SK-N-SH treated with all-trans-retinoic acid at 6 μM for 48 hours (cell line): ENCODE measurements at regions not wholly inside any gene's neighbourhood (a gene's known extent, or its start where the extent isn't known, plus 50 kb on each side); places are given as distances from the start of the nearest gene placed in this dataset.

ENCODE experiments used
- ATAC-seq: fragments of 200-7000 bp; cut with Tn5 transposase; 3 replicates; pipeline ENCODE4 v1.9.1; 2020; ENCODE audit warnings: mild to moderate bottlenecking, moderate library complexity
- ARNTL ChIP-seq: fragments of 450-650 bp; formaldehyde crosslinking; IDR thresholded peaks from 2 replicates; pipeline ENCODE4 v1.5.0; 2020; ENCODE audit warnings: low read depth, mild to moderate bottlenecking, moderate library complexity, borderline replicate concordance
- BACH2 ChIP-seq: fragments of 250-450 bp; sonication (Bioruptor Pico); IDR thresholded peaks from 2 replicates; pipeline ENCODE4 v1.9.0; 2021; ENCODE audit warnings: mild to moderate bottlenecking, borderline replicate concordance
- CREB5 ChIP-seq: fragments of 250-450 bp; sonication (Bioruptor Pico); IDR thresholded peaks from 2 replicates; pipeline ENCODE4 v1.5.1; 2020; ENCODE audit warnings: low read depth, mild to moderate bottlenecking, moderate library complexity
- CSDC2 ChIP-seq: fragments of 250-450 bp; sonication (Bioruptor Pico); IDR thresholded peaks from 2 replicates; pipeline ENCODE4 v1.5.0; 2020; ENCODE audit warnings: mild to moderate bottlenecking, moderate library complexity
- CSRNP3 ChIP-seq: fragments of 250-450 bp; sonication (Bioruptor Pico); IDR thresholded peaks from 2 replicates; pipeline ENCODE4 v1.5.1; 2021; ENCODE audit warnings: mild to moderate bottlenecking, moderate library complexity
- ESRRG ChIP-seq: fragments of 250-450 bp; sonication (Bioruptor Pico); IDR thresholded peaks from 2 replicates; pipeline ENCODE4 v1.6.1; 2021; ENCODE audit warnings: mild to moderate bottlenecking
- GLIS3 ChIP-seq: fragments of 250-450 bp; sonication (Bioruptor Pico); IDR thresholded peaks from 2 replicates; pipeline ENCODE4 v1.5.0; 2020; ENCODE audit warnings: mild to moderate bottlenecking, moderate library complexity
- ISL1 ChIP-seq: fragments of 250-450 bp; sonication (Bioruptor Pico); IDR thresholded peaks from 2 replicates; pipeline ENCODE4 v2.1.2; 2022; ENCODE audit warnings: mild to moderate bottlenecking, moderate library complexity
- OSR1 ChIP-seq: fragments of 250-450 bp; sonication (Bioruptor Pico); IDR thresholded peaks from 2 replicates; pipeline ENCODE4 v1.8.0; 2022; ENCODE audit warnings: moderate library complexity, mild to moderate bottlenecking, inconsistent platforms
- PPARA ChIP-seq: fragments of 250-450 bp; sonication (Bioruptor Pico); IDR thresholded peaks from 2 replicates; pipeline ENCODE4 v1.5.0; 2020; ENCODE audit warnings: mild to moderate bottlenecking, borderline replicate concordance
- RARB ChIP-seq: fragments of 250-450 bp; sonication (Bioruptor Pico); IDR thresholded peaks from 2 replicates; pipeline ENCODE4 v1.8.0; 2021; ENCODE audit warnings: mild to moderate bottlenecking, moderate library complexity
- SNAI2 ChIP-seq: fragments of 250-450 bp; sonication (Bioruptor Pico); IDR thresholded peaks from 2 replicates; pipeline ENCODE4 v1.5.0; 2020; ENCODE audit warnings: mild to moderate bottlenecking, moderate library complexity
- TOX ChIP-seq: fragments of 250-450 bp; sonication (Bioruptor Pico); IDR thresholded peaks from 2 replicates; pipeline ENCODE4 v1.8.0; 2021; ENCODE audit warnings: mild to moderate bottlenecking, moderate library complexity, borderline replicate concordance
- ZFP3 ChIP-seq: fragments of 250-450 bp; sonication (Bioruptor Pico); IDR thresholded peaks from 2 replicates; pipeline ENCODE4 v1.5.0; 2020; ENCODE audit warnings: mild to moderate bottlenecking, moderate library complexity
- ZFP30 ChIP-seq: fragments of 450-650 bp; formaldehyde crosslinking; IDR thresholded peaks from 2 replicates; pipeline ENCODE4 v1.5.0; 2022; ENCODE audit warnings: mild to moderate bottlenecking, moderate library complexity
- ZNF565 ChIP-seq: fragments of 450-650 bp; formaldehyde crosslinking; conservative IDR thresholded peaks from 2 replicates; pipeline ENCODE4 v1.5.0; 2020; ENCODE audit warnings: low read depth, mild to moderate bottlenecking, moderate library complexity
- ZNF70 ChIP-seq: fragments of 450-650 bp; formaldehyde crosslinking; IDR thresholded peaks from 2 replicates; pipeline ENCODE4 v1.5.0; 2020; ENCODE audit warnings: mild to moderate bottlenecking, moderate library complexity
- ZNF8 ChIP-seq: fragments of 450-650 bp; formaldehyde crosslinking; IDR thresholded peaks from 2 replicates; pipeline ENCODE4 v1.5.0; 2020; ENCODE audit warnings: mild to moderate bottlenecking, moderate library complexity
- TF ChIP-seq, protein P1 (sequence below): fragments of 250-450 bp; sonication (Bioruptor Pico); IDR thresholded peaks from 2 replicates; pipeline ENCODE4 v1.5.0; 2020; ENCODE audit warnings: mild to moderate bottlenecking, moderate library complexity
- TF ChIP-seq, protein P2 (sequence below): fragments of 250-450 bp; sonication (Bioruptor Pico); IDR thresholded peaks from 2 replicates; pipeline ENCODE4 v1.8.0; 2020; ENCODE audit warnings: mild to moderate bottlenecking, moderate library complexity, borderline replicate concordance

DNA sequence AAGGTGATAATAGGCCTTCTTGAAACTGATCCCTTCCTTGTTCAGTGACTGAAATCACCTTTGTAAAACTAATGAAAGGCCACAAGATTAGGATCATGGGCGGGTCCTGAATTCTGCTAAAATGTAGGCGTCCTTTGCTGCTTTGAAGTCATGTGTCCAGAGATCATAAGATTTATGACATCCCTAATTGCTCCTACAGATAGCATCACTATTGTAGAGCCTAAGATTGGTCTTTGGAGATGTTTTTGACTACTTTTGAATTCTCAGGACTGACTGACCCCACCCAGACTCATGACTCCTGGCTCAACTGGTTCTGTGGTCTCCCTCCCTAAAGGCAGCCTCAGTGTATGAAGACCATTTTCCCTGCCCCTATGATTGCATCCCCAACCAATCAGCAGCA lies 322.6 kb upstream of the SEMA3D start (continued):
- TF ChIP-seq CREB5 (CRISPR knock-in tag) = no peak
- TF ChIP-seq, protein P1, sequence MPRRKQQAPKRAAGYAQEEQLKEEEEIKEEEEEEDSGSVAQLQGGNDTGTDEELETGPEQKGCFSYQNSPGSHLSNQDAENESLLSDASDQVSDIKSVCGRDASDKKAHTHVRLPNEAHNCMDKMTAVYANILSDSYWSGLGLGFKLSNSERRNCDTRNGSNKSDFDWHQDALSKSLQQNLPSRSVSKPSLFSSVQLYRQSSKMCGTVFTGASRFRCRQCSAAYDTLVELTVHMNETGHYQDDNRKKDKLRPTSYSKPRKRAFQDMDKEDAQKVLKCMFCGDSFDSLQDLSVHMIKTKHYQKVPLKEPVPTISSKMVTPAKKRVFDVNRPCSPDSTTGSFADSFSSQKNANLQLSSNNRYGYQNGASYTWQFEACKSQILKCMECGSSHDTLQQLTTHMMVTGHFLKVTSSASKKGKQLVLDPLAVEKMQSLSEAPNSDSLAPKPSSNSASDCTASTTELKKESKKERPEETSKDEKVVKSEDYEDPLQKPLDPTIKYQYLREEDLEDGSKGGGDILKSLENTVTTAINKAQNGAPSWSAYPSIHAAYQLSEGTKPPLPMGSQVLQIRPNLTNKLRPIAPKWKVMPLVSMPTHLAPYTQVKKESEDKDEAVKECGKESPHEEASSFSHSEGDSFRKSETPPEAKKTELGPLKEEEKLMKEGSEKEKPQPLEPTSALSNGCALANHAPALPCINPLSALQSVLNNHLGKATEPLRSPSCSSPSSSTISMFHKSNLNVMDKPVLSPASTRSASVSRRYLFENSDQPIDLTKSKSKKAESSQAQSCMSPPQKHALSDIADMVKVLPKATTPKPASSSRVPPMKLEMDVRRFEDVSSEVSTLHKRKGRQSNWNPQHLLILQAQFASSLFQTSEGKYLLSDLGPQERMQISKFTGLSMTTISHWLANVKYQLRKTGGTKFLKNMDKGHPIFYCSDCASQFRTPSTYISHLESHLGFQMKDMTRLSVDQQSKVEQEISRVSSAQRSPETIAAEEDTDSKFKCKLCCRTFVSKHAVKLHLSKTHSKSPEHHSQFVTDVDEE (CRISPR knock-in tag) = no peak
- TF ChIP-seq ZFP30 (CRISPR knock-in tag) = no peak
- no peak for TF ChIP-seq ZNF70 (CRISPR knock-in tag)

- ATAC-seq = peak; percentile 75
- TF ChIP-seq ISL1 (CRISPR knock-in tag) (peak; percentile 51), ZNF8 (CRISPR knock-in tag) (no peak)
These were observed 322.0 kb upstream of the SEMA3D start for GRCh38 chr7:85508642-85509410.

DNA sequence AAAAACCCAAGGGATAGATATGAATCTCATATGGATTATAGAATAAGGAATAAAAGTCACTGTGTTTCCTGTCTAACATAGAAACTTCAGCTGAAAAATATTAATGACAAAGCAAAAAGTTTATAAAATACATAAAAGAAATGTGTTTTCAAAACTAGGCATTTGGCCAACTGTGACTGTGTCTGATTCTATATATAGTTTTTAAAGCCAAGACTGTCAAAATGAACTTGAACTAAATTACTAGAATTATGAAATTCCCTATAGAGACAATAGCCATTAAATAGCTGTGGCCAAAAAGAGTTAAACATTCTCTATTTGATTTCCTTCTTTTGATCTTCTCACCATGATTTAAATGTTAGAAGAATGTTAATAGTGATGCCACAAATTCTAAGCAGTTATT lies 311.2 kb upstream of the SEMA3D start:
- no peak; the same call in 2 of the 3 replicates for ATAC-seq
- TF ChIP-seq ISL1 (CRISPR knock-in tag) (no peak), TOX (CRISPR knock-in tag) (no peak), BACH2 (CRISPR knock-in tag) (no peak), ZFP3 (no peak), ZNF565 (CRISPR knock-in tag) (no peak), RARB (CRISPR knock-in tag) (no peak)
- TF ChIP-seq, protein P2, sequence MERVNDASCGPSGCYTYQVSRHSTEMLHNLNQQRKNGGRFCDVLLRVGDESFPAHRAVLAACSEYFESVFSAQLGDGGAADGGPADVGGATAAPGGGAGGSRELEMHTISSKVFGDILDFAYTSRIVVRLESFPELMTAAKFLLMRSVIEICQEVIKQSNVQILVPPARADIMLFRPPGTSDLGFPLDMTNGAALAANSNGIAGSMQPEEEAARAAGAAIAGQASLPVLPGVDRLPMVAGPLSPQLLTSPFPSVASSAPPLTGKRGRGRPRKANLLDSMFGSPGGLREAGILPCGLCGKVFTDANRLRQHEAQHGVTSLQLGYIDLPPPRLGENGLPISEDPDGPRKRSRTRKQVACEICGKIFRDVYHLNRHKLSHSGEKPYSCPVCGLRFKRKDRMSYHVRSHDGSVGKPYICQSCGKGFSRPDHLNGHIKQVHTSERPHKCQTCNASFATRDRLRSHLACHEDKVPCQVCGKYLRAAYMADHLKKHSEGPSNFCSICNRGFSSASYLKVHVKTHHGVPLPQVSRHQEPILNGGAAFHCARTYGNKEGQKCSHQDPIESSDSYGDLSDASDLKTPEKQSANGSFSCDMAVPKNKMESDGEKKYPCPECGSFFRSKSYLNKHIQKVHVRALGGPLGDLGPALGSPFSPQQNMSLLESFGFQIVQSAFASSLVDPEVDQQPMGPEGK (CRISPR knock-in tag) = no peak

DNA sequence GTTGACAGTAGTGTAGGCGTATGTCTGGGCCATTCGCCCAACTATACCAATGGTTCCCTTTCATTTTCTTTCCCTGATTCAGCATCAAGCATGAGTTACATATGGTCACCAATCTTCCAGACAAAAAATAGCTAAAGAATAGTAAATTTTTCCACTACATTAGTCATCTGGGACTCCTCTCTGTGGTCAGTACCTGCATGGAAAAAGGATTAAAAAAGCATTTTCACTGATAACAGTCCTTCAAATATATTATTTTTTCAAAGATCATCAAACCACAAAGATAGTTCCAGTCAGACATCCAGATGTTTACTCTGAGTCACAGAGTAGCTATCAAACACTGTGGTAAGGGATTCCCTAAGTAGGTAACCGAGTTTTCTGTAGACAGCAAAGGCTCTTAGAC lies 302.6 kb upstream of the SEMA3D start:
- TF ChIP-seq, protein P2 (CRISPR knock-in tag) = peak; percentile 64; the same call in 1 of the 2 replicates
- TF ChIP-seq ISL1 (CRISPR knock-in tag) (0 out of 2 replicates have a peak, but pooled peaks have one; percentile 40), OSR1 (CRISPR knock-in tag) (no peak)
- TF ChIP-seq, all 23 proteins: peak for 2
- peak; percentile 75 for ATAC-seq

- ATAC-seq = no peak
- TF ChIP-seq CREB5 (CRISPR knock-in tag) (no peak), ZNF70 (CRISPR knock-in tag) (no peak), ESRRG (CRISPR knock-in tag) (no peak), RARB (CRISPR knock-in tag) (no peak), CSDC2 (no peak), TOX (CRISPR knock-in tag) (no peak), ISL1 (CRISPR knock-in tag) (no peak), ZFP3 (no peak), ARNTL (CRISPR knock-in tag) (no peak), GLIS3 (CRISPR knock-in tag) (no peak), PPARA (CRISPR knock-in tag) (no peak), CSRNP3 (CRISPR knock-in tag) (no peak), SNAI2 (CRISPR knock-in tag) (no peak)
- TF ChIP-seq, protein P2 (CRISPR knock-in tag) = no peak
These were observed 301.6 kb upstream of the SEMA3D start for GRCh38 chr7:85488406-85488805.
